ENCODE measurements at regions not wholly inside any gene's neighbourhood (a gene's known extent, or its start where the extent isn't known, plus 50 kb on each side); places are given as distances from the start of the nearest gene placed in this dataset.

GRCh38 chr9:75653335-75653734, 237.1 kb upstream of the PCSK5 start:
- TF ChIP-seq RAD21 (IDR thresholded peaks at IDR 0.05; ENCODE audit: low read depth) (no peak), CTCF (IDR thresholded peaks at IDR 0.05 in 2 of 3, conservative IDR thresholded peaks at IDR 0.05 in 1 of 3; ENCODE audit: borderline replicate concordance in 1 of 3, insufficient read depth in 1 of 3, low read depth in 2 of 3, low read length in 2 of 3) (no peak), POLR2A (IDR thresholded peaks at IDR 0.05; ENCODE audit: borderline replicate concordance, extremely low read depth, insufficient read depth, insufficient read length) (no peak), ATF3 (IDR thresholded peaks at IDR 0.05) (no peak), EZH2 (IDR thresholded peaks at IDR 0.05) (no peak), ZNF274 (IDR thresholded peaks at IDR 0.05; ENCODE audit: low read depth, low read length) (no peak), POLR2AphosphoS5 (IDR thresholded peaks at IDR 0.05; ENCODE audit: low read depth, low read length) (no peak), EGR1 (IDR thresholded peaks at IDR 0.05; ENCODE audit: low read depth) (no peak), CEBPB (IDR thresholded peaks at IDR 0.05; ENCODE audit: low read depth) (no peak), MAX (IDR thresholded peaks at IDR 0.05) (no peak), SP1 (IDR thresholded peaks at IDR 0.05; ENCODE audit: low read depth) (no peak), YY1 (IDR thresholded peaks at IDR 0.05; ENCODE audit: extremely low read depth, insufficient replicate concordance, low read depth, low read length) (no peak), SRF (IDR thresholded peaks at IDR 0.05; ENCODE audit: low read depth) (no peak), REST (IDR thresholded peaks at IDR 0.05; ENCODE audit: low read depth) (no peak)
